HG03103 (cell line): ENCODE measurements at regions not wholly inside any gene's neighbourhood (a gene's known extent, or its start where the extent isn't known, plus 50 kb on each side); places are given as distances from the start of the nearest gene placed in this dataset.
"Not testable (repeated sequence)": the region's sequence is repeated elsewhere in the genome, so short reads cannot be mapped to it uniquely, and the experiment has no call there.

ENCODE experiments used
- ATAC-seq: cut with Tn5 transposase; IDR thresholded peaks from one replicate; pipeline ENCODE4 v1.9.1; 2021; ENCODE audit warnings: low read depth; ENCODE audit not compliant: unreplicated experiment

- ATAC-seq, result no peak
Observed at GRCh38 chr4:174080361-174080760, 203.1 kb downstream of the FBXO8 start.

- ATAC-seq, result no peak
Observed at GRCh38 chr4:174071595-174071994, 211.9 kb downstream of the FBXO8 start.

GRCh38 chr4:174069848-174070330 is 213.6 kb downstream of the FBXO8 start:
- no peak for ATAC-seq

GRCh38 chr4:174066611-174067205 is 216.8 kb downstream of the FBXO8 start:
- ATAC-seq, result no peak

- no peak for ATAC-seq
Observed at GRCh38 chr4:174062831-174063230, 220.6 kb downstream of the FBXO8 start.

- ATAC-seq, result no peak
Observed at GRCh38 chr4:174061026-174061425, 222.4 kb downstream of the FBXO8 start.

- ATAC-seq, result no peak
Observed at GRCh38 chr4:174058846-174059245, 224.6 kb downstream of the FBXO8 start.

- ATAC-seq, result no peak
Observed at GRCh38 chr4:174056959-174057358, 226.5 kb downstream of the FBXO8 start.

GRCh38 chr4:174055344-174055743 is 228.1 kb downstream of the FBXO8 start:
- no peak for ATAC-seq

GRCh38 chr4:174053895-174054294 is 229.6 kb downstream of the FBXO8 start:
- no peak for ATAC-seq

GRCh38 chr4:174047363-174047762 is 236.1 kb downstream of the FBXO8 start:
- no peak for ATAC-seq

- ATAC-seq, result not testable (repeated sequence)
Observed at GRCh38 chr4:174045829-174046228, 237.6 kb downstream of the FBXO8 start.

GRCh38 chr4:174045381-174045780 is 238.1 kb downstream of the FBXO8 start:
- ATAC-seq, result no peak

- no peak for ATAC-seq
Observed at GRCh38 chr4:174041555-174042105, 241.8 kb downstream of the FBXO8 start.

- no peak for ATAC-seq
Observed at GRCh38 chr4:174040287-174040686, 243.2 kb downstream of the FBXO8 start.

GRCh38 chr4:174038481-174038880 is 245.0 kb downstream of the FBXO8 start:
- no peak for ATAC-seq

- no peak for ATAC-seq
Observed at GRCh38 chr4:174037631-174038030, 245.8 kb downstream of the FBXO8 start.

GRCh38 chr4:174037049-174037448 is 246.4 kb downstream of the FBXO8 start:
- ATAC-seq, result no peak

- ATAC-seq, result no peak
Observed at GRCh38 chr4:174036576-174036975, 246.9 kb downstream of the FBXO8 start.

- no peak for ATAC-seq
Observed at GRCh38 chr4:174036111-174036510, 247.4 kb downstream of the FBXO8 start.

GRCh38 chr4:174023641-174024040 is 259.8 kb downstream of the FBXO8 start:
- ATAC-seq, result no peak

GRCh38 chr4:174018236-174018635 is 265.2 kb downstream of the FBXO8 start:
- ATAC-seq, result no peak

- no peak for ATAC-seq
Observed at GRCh38 chr4:174016251-174016650, 267.2 kb downstream of the FBXO8 start.
